Neural cell (in vitro differentiated cells): ENCODE measurements at regions not wholly inside any gene's neighbourhood (a gene's known extent, or its start where the extent isn't known, plus 50 kb on each side); places are given as distances from the start of the nearest gene placed in this dataset.

Experiments
- H2AFZ ChIP-seq: fragments of 200-600, 300-800 bp; sonication (generic), shearing (Covaris generic); 2 replicates; pipeline ENCODE4 v1.6.0; 2014; ENCODE audit warnings: low read depth, mild to moderate bottlenecking, antibody characterized with exemption, low read length, moderate library complexity
- H3F3A ChIP-seq: fragments of 200-600 bp; shearing (Covaris generic); 2 replicates; pipeline ENCODE4 v1.6.1; 2016; ENCODE audit warnings: mild to moderate bottlenecking, moderate library complexity, mixed read lengths, antibody characterized with exemption, low read length; ENCODE audit not compliant: insufficient read depth, poor library complexity, severe bottlenecking
- H3K27ac ChIP-seq: fragments of 200-600, 300-800 bp; sonication (generic), shearing (Covaris generic); 2 replicates; pipeline ENCODE4 v1.5.1; 2014; ENCODE audit warnings: mild to moderate bottlenecking, low read length, moderate library complexity
- H3K27me3 ChIP-seq: fragments of 300-800, 200-600 bp; sonication (generic), shearing (Covaris generic); 2 replicates; pipeline ENCODE4 v1.6.0; 2014; ENCODE audit warnings: mild to moderate bottlenecking, low read depth, low read length, moderate library complexity; ENCODE audit not compliant: insufficient read depth
- H3K36me3 ChIP-seq: fragments of 300-800, 200-600 bp; sonication (generic), shearing (Covaris generic); 2 replicates; pipeline ENCODE4 v1.5.1; 2014; ENCODE audit warnings: mild to moderate bottlenecking, antibody characterized with exemption, low read length, moderate library complexity; ENCODE audit not compliant: insufficient read depth
- H3K4me2 ChIP-seq: fragments of 300-800, 200-600 bp; sonication (generic), shearing (Covaris generic); 2 replicates; pipeline ENCODE4 v1.6.0; 2014; ENCODE audit warnings: mild to moderate bottlenecking, low read length
- H3K4me3 ChIP-seq: fragments of 300-800, 200-600 bp; sonication (generic), shearing (Covaris generic); 2 replicates; pipeline ENCODE4 v1.5.1; 2014; ENCODE audit warnings: mild to moderate bottlenecking, low read length, moderate library complexity
- H3K79me2 ChIP-seq: fragments of 200-600 bp; shearing (Covaris generic); replicated peaks from 2 replicates; pipeline ENCODE4 v1.6.0; 2014; ENCODE audit warnings: mild to moderate bottlenecking, low read length, moderate library complexity; ENCODE audit not compliant: insufficient read depth
- H3K9ac ChIP-seq: fragments of 300-800, 200-600 bp; sonication (generic), shearing (Covaris generic); 2 replicates; pipeline ENCODE4 v1.6.1; 2016; ENCODE audit warnings: mild to moderate bottlenecking, low read length, mixed read lengths
- H3K9me2 ChIP-seq: fragments of 200-600 bp; shearing (Covaris generic); 2 replicates; pipeline ENCODE4 v1.6.1; 2016; ENCODE audit warnings: mild to moderate bottlenecking, low read length, mixed read lengths; ENCODE audit not compliant: insufficient read depth
- H3K9me3 ChIP-seq: fragments of 200-600, 300-800 bp; sonication (generic), shearing (Covaris generic); 2 replicates; pipeline ENCODE4 v1.6.1; 2016; ENCODE audit warnings: mild to moderate bottlenecking, mixed run types, low read length, moderate library complexity, mixed read lengths
- H4K20me1 ChIP-seq: fragments of 200-600 bp; shearing (Covaris generic); 2 replicates; pipeline ENCODE4 v1.6.1; 2016; ENCODE audit warnings: mild to moderate bottlenecking, mixed run types; ENCODE audit not compliant: insufficient read depth
- CTCF ChIP-seq: fragments of 450-650 bp; IDR thresholded peaks from 2 replicates; pipeline ENCODE4 v1.5.1; 2014; ENCODE audit warnings: antibody characterized with exemption, mild to moderate bottlenecking, moderate library complexity; ENCODE audit not compliant: poor library complexity, severe bottlenecking
- EP300 ChIP-seq: fragments of 450-650 bp; conservative IDR thresholded peaks from 2 replicates; pipeline ENCODE4 v1.6.1; 2014; ENCODE audit warnings: antibody characterized with exemption, mild to moderate bottlenecking, moderate library complexity; ENCODE audit not compliant: poor library complexity, severe bottlenecking
- EZH2 ChIP-seq: fragments of 200-600, 300-800 bp; shearing (Covaris generic), sonication (generic); IDR thresholded peaks from 2 replicates; pipeline ENCODE4 v1.6.1; 2014; ENCODE audit warnings: antibody characterized with exemption, low read length, borderline replicate concordance, mild to moderate bottlenecking; ENCODE audit not compliant: insufficient read depth, poor library complexity, severe bottlenecking
- MXI1 ChIP-seq: fragments of 450-650 bp; conservative IDR thresholded peaks from 2 replicates; pipeline ENCODE4 v1.6.1; 2014; ENCODE audit warnings: antibody characterized with exemption, mild to moderate bottlenecking; ENCODE audit not compliant: poor library complexity, severe bottlenecking
- POLR2AphosphoS5 ChIP-seq: IDR thresholded peaks from 2 replicates; pipeline ENCODE4 v1.6.1; 2012
- RAD21 ChIP-seq: fragments of 450-650 bp; conservative IDR thresholded peaks from 2 replicates; pipeline ENCODE4 v1.6.1; 2014; ENCODE audit warnings: antibody characterized with exemption, mild to moderate bottlenecking, moderate library complexity
- REST ChIP-seq: IDR thresholded peaks from 2 replicates; pipeline ENCODE4 v1.6.1; 2012; ENCODE audit warnings: borderline replicate concordance
- SMC3 ChIP-seq: fragments of 450-650 bp; conservative IDR thresholded peaks from 2 replicates; pipeline ENCODE4 v1.6.1; 2014; ENCODE audit warnings: antibody characterized with exemption, mild to moderate bottlenecking, moderate library complexity; ENCODE audit not compliant: poor library complexity
- TAF1 ChIP-seq: IDR thresholded peaks from 2 replicates; pipeline ENCODE4 v1.6.1; 2012; ENCODE audit warnings: low read depth

- Histone ChIP-seq H3K9me2 (no peaks in the 10 kb centered on the region), H3K27ac (no peak overlapping the region), H3K36me3 (no peaks in the 10 kb centered on the region), H3F3A (no peaks in the 10 kb centered on the region), H3K27me3 (no peaks in the 10 kb centered on the region), H3K4me3 (no peak overlapping the region), H3K79me2 (no peaks in the 10 kb centered on the region), H2AFZ (no peak overlapping the region), H3K9me3 (no peaks in the 10 kb centered on the region), H3K4me2 (no peak overlapping the region), H3K9ac (no peak overlapping the region), H4K20me1 (no peaks in the 10 kb centered on the region)
- no peak for TF ChIP-seq EP300
- TF ChIP-seq REST: no peak
- TF ChIP-seq RAD21: no peak
- no peak for TF ChIP-seq SMC3
- no peak for TF ChIP-seq EZH2
- no peak for TF ChIP-seq POLR2AphosphoS5
- no peak for TF ChIP-seq MXI1
- TF ChIP-seq TAF1: no peak
- no peak for TF ChIP-seq CTCF
These were observed 310.2 kb upstream of the SALL1 start for GRCh38 chr16:51461255-51461654.

GRCh38 chr16:51458356-51459140, 307.5 kb upstream of the SALL1 start:
- Histone ChIP-seq H3K4me3 (no peak overlapping the region), H2AFZ (no peak overlapping the region), H3K9me2 (no peaks in the 10 kb centered on the region), H4K20me1 (no peaks in the 10 kb centered on the region), H3K9me3 (no peaks in the 10 kb centered on the region), H3K27me3 (no peaks in the 10 kb centered on the region), H3K79me2 (no peaks in the 10 kb centered on the region), H3K4me2 (no peak overlapping the region), H3K27ac (no peak overlapping the region), H3F3A (no peaks in the 10 kb centered on the region), H3K36me3 (no peaks in the 10 kb centered on the region), H3K9ac (no peak overlapping the region)
- TF ChIP-seq CTCF (no peak), RAD21 (no peak), EZH2 (no peak), TAF1 (no peak), EP300 (no peak), POLR2AphosphoS5 (no peak), MXI1 (no peak), REST (no peak), SMC3 (no peak)
